GM21529 (cell line): ENCODE measurements at regions not wholly inside any gene's neighbourhood (a gene's known extent, or its start where the extent isn't known, plus 50 kb on each side); places are given as distances from the start of the nearest gene placed in this dataset.

Experiments
- ATAC-seq: cut with Tn5 transposase; IDR thresholded peaks from one replicate; pipeline ENCODE4 v1.9.1; 2021; ENCODE audit not compliant: unreplicated experiment

DNA sequence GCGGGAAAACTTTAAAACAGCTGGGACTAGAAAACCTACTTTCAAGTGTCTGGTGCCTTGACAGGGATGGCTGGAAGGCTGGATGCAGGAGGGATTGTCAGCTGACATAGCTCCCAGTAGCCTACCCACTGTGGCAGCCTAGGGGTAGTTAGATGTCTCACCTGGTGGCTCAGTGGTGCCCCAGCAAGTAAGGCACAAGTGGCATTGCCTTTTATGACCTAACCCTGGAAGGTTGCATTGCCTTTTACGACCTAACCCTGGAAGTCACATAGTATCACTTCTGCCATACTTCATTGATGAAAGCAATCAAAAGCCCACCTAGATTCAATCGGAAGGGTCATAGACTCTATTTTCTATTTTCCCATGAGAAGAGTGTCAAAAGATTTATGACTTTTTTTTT is 724.7 kb upstream of the TBX3 start:
- no peak for ATAC-seq

DNA sequence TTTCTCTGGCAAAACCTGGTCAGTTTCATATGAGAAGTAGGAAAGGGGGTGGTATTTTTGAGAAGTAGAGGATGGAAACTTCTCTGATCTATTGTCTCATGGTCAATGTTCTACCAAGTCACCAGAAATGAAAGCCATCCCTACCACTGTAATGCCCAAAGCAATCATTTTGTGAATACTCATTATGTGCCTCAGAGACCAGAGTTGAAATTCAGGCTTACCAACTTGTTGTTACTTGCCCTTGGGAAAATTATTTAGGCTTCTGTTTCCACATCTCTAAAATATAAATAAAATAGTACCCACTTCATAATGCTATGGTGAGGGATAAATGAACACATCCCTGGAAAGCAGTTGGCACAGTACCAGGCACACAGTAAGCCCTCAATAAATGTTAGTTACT is 723.7 kb upstream of the TBX3 start:
- no peak for ATAC-seq

DNA sequence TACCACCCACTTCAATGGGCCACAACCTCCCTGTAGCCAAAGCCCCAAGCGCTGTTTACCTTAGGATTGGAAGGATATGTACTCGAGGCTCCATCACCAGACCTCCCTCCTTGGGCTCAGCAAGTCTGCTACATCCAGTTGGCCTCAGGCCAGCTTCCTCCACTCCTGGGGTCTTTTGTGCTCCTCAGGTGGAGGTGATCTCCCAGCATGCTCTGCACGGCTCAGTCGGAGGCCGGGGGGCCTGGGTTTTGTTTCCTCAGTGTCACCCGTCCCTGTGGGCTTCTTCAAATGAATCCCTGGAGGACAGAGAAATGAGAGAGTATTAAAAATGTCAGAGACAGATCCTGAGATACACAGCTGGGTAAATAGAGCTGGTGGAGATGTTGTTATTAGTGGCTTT is 723.1 kb upstream of the TBX3 start:
- ATAC-seq: no peak

DNA sequence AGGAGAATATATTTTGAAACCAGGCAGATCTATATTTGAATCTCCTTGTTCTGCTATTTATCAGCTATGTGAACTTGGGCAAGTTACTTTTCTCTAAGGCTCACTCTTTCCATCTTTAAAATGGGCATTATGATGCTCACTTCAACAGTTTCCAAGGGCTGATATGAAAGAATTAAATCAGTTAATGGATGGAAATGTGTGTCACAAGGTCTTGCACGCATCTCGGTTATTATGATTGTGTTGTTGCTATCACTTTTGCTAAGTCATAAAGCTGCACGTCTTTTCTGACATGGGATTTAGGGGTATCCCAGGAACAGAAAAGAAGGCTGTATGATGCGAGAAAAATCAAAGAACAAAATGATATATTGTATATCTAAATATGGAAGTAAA is 721.5 kb upstream of the TBX3 start:
- ATAC-seq: no peak

DNA sequence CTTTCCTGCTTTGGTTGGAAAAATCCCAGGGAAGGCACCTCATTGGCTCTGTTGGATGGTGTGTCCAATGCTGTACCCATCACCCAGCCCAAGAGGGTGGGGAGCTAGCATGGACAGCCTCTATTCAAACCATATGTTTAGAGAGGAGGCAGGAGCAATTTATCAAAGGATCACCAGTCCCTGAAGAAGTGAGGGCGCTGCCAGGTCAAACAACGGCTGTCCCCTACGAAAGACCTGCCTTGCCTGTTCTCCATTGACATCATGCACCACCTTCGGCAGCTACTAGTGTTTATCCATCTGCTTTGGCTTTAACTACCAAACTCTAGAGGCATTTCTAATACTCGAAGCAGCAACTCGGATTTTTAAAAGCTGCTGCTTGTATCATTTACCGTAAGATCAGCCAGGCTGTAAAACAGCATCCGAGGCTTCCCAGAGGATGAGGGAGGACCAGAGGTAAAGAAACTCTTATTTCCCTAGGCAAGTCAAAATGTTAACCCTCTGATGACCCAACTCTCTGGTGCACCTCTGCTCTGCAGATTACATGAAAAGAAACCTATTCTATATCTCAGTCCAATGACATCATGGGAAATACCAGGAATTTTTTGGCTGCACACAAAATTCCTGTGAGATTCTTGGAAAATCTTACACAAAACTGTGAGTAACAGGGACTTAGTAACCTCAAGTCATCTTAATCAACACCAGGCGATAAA is 720.9 kb upstream of the TBX3 start:
- ATAC-seq: no peak

DNA sequence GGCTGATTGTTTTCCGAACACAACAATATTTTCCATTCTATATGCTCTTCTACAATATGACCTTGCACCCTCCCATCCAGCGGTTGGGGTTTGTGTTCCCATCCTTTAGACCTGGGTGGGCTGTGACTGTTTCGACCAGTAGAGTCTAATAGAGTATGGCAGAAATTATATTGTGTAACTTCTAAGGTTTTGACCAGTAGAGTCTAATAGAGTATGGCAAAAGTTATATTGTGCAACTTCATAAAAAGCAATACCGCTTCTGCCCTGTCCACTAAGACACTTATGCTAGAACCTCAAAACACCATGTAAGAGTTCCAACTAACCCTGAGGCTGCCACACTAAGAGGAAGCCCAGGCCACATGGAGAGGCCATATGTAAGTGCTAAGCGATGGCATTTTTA is 719.7 kb upstream of the TBX3 start:
- no peak for ATAC-seq

DNA sequence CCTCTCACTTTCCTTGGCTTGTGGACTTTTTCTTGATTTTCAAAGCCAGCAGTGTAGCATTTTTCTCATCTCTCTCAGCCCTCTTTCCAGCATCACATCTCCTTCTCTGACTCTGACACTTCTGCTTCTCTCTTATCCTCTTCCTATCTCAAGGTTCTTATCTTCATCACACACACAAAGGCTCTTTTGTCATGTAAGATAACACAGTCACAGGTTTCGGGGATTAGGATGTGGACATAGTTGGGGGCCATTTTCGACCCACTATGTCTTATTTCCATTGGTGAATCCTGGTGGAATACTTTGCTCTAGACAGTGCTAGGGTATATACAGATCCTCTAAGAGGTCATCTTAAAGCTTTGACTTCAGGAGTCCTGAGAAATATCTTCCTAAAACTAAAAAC is 719.3 kb upstream of the TBX3 start:
- ATAC-seq: no peak

DNA sequence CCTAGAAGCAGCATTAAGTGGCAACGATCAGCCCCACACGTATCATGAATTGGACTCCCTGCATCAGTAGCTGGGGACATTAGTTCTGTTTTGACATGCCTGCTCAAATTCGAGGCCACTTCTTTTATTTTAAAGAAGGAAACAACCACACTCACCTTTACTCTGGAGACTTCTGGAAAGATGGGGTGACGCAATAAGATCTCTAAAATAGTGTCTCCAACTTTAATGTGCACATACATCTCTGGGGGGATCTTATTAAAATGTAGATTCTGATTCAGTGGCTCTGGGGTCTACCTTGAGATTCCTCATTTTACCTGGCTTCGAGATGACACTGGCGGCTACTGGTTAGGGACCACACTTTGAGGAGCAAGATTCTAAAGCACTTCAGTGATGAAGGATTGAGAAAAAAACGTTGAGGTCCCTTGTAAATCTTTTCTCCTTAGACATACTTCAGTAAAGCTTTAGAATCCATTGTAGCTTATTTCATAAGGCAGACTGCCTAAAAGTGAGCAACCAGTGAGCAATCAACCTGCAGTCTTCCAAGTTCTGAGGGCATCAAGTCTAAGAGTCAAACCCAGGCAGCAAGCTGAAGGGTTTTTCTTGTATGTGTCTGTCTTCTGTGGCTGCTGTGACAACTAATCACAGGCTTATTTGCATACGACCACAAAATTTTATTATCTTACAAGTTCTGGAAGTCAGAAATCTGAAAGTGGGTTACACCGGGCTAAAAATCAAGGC is 718.6 kb upstream of the TBX3 start:
- ATAC-seq: no peak

DNA sequence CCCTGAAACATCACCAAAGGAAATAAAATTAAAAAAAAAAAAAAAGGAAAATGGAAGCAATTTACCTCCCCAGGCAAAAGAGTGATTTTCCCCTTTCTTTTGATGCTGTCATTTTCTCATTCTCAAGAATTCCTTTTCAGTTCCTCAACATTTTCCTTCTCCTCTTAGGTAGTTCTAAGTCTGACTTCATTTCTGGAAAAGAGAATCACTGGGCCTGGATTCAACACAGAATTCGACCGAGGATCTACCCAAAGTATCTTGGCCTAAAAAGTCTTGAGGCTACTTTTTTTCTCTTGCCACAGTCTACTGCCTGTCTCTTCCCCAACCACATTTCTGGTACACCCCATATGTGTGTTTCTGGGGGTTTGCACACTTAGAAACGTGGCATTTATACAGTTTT is 717.8 kb upstream of the TBX3 start:
- no peak for ATAC-seq

DNA sequence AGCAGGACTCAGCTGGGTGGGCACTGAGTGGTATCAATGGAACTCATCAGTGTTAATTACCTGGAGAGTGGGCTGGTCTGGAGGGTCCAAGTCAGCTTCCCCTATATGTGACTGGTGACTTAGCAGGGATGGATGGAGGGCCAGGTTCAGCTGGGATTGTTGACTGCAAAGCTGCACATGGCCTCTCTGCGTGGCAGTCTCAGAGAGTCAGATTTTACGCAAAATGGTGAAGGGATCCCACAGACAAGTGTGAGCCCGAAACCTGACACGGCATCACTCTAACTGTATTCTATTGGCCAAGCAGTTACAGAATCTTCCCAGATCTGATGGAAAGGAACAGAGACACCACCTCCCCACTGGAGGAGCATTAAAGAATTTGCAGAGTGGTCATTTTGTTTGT is 716.0 kb upstream of the TBX3 start:
- no peak for ATAC-seq

DNA sequence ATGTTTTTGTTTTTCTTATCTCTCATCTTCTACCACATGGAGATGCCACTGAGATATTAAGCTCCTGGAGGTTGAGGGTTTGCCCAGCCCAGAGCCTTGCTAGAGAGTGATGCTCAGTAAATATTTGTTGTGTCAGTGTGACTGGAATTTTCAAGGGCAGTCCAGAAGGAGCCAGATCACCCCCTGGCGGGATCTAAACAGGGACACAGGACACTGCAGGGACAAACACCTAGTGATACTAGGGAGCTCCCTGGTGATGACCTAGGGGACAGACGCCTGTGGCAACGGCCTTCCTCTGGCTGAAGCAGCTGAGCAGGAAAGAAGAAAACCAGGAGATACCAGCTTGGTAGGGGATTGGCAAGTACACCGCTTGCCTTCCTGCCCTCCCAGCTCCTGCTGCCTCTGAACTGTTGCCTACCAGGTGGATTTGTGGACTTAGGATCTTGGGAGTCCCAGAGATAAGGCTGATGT is 714.4 kb upstream of the TBX3 start:
- no peak for ATAC-seq

DNA sequence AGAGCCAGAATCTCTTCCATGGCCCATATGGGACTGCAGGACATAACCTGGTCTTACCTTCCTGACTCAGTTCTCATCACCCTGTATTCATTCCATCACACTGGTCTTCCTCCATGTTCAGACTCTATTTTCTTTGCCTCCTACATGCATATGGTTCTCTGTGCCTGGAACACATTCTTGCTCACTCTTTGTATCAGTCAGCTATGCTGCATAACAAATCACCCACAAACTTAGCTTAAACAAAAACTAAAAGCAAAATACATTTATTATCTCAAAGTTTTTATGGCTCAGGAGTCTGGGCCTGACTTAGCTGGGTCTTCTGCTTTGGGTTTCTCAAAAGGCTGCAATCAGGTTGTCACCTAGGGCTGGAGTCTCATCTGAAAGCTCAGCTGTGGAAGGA is 712.6 kb upstream of the TBX3 start:
- no peak for ATAC-seq

DNA sequence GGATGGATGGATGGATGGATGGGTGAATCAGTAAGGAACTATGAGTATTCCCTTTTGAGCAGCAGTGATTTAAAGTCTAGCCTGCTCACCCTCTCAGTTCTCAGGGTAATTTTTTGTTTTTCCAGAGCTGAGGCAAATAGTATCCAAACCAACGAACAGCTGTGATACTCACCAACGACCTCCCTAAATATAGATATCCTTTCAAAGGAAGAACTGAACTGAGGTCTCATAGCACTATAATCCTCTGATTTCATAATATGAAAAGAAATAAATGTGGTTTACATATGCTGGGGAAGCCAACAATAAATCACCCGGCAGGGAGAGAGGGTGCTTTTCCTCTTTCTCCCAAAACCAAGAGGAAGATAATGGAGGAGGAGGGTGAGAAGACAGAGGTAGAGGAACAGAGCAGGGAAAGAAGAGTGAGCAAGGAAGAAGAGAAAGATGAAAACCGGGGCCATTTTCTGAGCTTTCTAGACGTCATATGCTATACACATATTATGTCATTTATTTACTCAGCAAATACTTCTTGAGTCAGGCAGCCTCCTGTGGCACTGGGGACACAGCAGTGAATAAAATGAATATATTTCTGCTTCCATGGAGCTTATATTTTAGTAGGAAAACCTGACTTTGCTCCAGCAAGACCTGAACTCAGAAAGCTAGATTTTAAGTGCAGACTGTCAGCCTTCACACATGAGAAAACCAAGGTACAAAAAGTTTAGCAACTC is 710.7 kb upstream of the TBX3 start:
- ATAC-seq: no peak

DNA sequence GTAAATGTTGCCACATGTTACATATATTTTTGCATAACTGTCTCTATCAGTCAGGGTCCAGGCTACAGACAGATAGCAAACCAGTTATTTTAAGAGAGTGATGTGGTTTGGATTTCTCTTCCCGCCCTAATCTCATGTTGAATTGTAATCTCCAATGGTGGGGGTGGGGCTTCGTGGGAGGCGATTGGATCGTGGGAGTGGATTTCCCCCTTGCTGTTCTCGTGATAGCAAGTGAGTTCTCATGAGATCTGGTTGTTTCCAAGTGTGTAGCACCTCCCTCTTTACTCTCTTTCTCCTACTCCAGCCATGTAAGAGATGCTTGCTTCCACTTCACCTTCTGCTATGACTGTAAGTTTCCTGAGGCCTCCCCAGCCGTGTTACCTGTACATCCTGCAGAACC is 704.2 kb upstream of the TBX3 start:
- no peak for ATAC-seq

DNA sequence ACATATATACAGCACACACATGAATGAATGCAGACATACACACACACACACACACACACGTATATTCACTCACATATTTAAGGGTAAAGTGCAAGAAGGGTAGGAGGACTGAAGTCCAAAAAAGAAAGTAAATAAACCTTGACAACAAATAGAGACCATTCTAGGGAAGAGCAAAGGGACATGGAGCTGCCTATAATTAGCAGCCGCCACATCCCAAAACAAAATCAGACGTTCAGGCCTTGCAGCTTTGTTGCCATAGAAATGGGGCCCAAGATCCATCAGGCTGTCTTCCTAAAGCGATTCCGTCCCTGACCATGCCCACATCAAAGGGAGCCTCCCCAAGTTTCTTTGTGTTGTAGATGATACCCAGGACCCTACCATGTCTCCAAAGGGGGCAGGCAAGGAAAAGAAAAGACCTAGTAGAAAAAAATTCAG is 703.5 kb upstream of the TBX3 start:
- no peak for ATAC-seq

DNA sequence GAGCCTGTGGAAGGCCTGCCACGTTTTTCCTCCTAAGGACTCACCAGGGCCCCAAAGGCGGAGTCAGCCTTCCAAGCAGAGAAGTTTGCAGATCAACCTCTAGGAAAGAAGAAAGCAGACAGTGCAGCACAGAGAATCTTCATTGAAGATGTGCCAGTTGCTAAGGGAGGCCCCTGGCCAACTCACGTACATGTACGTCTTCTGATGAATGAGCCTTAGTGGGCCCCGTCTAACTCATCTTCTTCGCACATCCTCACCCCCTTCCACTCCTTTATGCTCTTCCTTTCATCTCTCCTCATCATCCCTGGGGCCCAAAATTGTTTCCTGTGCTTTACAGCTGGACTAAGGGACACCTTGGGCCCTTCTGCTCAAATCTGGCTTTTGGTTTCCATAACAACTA is 703.0 kb upstream of the TBX3 start:
- ATAC-seq: no peak

DNA sequence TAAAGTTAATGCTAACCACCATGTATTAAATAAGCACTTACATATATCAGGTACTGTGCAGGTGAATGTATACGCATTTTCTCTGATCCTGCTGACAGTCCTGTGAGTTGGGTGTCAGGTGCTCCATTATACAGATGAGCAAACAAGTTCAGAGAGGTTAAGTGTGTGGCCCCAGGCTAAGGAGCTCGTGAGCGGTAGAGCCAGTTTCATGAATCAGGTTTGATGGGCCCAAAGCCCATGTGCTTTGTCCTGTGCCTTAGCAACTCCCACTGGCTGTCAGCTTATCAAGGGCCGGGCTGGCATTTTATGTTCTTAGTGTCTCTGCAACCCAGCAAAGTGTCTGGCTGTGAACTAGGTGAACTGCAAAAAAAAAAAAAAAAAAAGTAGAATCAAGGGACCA is 701.2 kb upstream of the TBX3 start:
- no peak for ATAC-seq

DNA sequence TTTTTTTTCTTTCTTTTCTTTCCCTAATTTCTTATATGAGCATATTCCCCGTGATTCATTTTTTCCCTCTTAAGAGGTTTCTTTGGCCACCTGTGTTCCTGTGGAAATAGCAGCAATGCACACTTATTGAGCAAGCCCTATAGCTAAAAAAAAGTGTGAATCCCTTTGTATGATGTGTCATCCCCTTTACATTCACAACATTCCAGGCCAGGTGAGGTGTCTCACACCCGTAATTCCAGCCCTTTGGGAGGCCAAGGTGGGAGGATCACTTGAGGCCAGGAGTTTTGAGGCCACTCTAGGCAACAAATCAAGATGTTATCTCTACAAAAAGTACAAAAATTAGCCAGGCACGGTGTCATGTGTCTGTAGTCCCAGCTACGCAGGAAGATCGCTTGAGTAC is 700.4 kb upstream of the TBX3 start:
- ATAC-seq: no peak

DNA sequence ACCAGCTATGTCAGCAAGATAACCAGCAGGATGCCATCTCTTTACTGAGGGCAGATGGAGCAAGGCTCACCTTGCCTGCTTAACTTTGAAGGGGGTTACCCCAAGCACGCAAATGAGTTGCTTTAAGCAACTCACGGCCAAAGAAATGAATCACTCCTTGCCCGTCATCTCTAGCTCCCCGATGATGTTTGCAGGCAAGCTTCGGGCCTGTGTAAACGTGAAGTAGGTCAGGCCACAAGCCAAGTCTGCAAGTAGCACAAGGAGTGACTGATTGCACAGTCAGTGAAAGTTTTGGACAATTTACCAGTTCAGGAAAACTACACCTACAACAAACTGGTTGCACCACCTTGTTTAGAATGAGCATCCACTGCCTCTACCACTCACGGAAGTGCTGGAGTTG is 699.7 kb upstream of the TBX3 start:
- no peak for ATAC-seq

DNA sequence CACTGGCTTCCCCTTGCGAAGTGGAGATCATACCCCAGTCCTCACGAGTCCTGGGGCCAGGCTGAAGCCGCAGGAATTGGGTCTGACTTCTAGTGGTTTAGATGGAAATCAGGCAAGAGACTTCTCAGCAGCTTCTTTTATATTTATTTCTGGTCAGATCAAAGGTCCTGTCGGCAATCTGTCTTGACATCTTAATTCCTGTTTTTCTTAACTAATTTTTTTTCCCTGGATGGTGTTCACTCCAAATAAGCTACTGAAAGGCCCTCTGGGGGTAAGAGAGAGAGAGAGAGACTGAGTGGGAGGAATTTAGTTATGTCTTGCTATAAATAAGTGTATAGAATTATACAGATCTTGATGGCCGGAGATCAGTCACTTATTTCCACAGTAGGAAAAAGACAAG is 698.7 kb upstream of the TBX3 start:
- ATAC-seq: no peak

DNA sequence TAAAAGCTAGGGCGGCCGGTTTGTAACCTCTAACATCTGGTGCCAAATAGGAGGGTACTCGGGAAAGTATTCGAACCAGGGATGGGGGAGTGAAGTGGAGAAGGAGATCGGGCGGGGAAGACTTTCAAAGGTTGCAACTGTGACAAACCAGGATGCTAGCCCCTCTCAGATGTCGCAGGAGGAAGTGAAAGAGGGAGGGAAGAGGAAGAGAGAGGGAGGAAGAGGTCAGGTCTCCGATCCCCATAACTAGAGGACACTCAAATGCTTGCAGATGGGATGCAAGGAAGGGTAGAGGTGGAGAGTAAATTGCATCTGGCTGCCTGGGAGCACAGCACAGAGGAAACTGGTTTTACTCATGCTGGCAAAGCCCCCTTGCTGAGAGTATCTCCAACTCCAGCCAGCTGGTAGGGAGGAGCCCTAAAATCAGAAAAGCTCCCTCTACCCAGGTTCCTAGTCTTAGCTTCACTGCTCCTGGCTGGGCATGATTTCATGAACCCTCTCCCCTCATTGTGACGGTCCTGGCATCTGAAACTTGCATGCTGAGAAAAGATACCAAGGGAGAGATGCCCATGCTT is 696.7 kb upstream of the TBX3 start:
- no peak for ATAC-seq

DNA sequence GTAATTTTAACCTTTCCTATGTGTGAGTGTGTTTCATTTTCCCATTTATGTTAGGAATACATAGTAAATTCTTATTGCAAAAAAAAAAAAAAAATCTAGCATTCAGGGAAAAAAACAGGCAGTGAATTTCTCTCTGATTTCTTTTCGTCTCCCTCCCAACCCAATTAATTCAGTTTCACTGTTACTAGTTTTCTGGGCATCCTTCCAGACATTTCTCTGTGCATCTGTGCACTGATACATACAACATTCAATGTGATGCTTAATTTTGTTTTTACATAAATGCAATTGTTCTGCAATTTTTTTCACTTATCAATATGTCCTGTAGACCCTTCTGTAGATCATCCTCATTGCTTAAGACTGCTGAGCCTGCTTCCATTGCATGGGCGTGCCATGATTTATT is 694.3 kb upstream of the TBX3 start:
- ATAC-seq: no peak
